ENCODE measurements at regions not wholly inside any gene's neighbourhood (a gene's known extent, or its start where the extent isn't known, plus 50 kb on each side); places are given as distances from the start of the nearest gene placed in this dataset.

- DNase-seq (ENCODE audit: low read depth in 2 of 2), result no peak
Observed at GRCh38 chr5:3362606-3362910, 233.1 kb upstream of the IRX1 start.

DNA sequence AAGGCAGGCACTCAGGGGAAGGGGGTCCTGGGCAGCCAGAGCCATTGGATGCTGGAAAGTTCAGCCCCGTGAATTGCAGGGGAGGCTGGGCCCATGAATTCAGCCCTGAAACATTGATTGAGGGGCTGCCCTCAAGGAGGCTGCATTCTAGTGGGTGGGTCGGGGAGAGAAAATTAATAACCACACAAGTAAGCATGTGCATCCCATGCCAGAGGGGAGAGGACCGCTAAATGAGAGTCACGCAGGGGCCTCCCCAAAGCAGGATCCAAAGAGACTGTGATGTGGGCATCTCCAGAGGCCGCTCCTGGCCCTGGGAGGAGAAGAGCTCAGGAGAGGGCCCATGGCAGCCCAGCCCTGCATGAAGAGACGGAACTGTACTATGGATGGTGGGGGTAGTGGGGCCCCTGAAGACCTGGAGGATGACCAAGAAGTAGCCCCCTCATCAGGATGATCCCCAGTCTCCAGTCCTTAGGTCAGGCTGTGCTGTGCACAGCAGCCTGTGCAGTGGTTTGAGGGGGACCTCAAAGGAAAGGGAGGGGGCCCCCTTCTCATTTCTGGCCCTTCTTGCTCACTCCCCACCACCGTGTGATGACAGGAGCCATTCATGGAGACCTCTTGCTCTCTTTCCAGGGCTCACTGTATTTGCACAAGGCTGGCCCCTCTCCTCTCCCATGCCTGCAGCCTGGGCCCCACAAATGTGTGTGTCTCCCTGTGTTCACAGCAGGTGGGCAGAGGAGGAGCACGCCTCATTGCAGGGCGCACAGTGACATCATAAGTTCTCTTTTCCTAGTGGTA is 233.6 kb upstream of the IRX1 start:
- no peak for DNase-seq (ENCODE audit: low read depth in 2 of 2)

DNA sequence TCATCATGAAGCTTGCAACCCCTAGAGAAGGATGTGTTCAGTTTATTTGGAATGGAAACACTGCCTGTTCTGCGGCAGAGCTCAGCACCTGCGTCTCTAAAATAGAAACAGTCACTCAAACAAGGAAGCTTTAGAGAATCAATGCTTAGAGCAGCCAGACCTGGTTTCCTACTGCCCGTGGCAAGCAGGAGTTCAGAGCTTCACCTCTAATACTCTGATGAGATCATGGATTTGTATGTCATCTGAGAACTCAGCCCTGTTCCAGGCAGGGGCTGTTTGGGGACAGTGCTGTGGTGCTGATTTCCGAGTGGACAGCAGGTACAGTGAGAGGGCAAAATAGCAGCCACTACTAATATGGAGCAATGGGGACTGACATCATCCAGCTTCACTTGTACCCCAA is 236.0 kb upstream of the IRX1 start:
- no peak for DNase-seq (ENCODE audit: low read depth in 2 of 2)

GRCh38 chr5:3357291-3357690 is 238.3 kb upstream of the IRX1 start:
- DNase-seq (ENCODE audit: low read depth in 2 of 2), result no peak

GRCh38 chr5:3356016-3356415 is 239.6 kb upstream of the IRX1 start:
- DNase-seq (ENCODE audit: low read depth in 2 of 2), result no peak

- no peak for DNase-seq (ENCODE audit: low read depth in 2 of 2)
Observed at GRCh38 chr5:3355126-3355525, 240.5 kb upstream of the IRX1 start.

- no peak for DNase-seq (ENCODE audit: low read depth in 2 of 2)
Observed at GRCh38 chr5:3354606-3355005, 241.0 kb upstream of the IRX1 start.

DNA sequence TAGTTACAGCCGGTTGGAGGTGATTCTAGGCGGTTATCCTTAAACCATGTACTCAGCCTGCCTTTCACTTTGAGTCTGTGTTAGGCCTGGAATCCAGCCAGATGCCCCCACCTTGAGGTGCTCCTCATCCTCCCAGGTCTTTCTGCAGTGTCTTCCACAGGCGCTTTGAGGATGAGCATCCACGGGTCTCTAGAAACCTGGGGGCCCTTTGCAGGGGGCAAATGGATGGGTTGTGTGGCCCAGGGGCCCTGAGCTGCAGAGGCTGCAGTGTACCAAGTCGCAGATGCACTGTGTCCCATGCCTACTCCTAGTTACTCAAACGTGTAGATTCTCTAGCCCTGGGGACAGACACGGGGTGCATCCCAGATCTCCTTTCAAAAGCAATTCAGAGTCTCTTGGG is 242.1 kb upstream of the IRX1 start:
- DNase-seq (ENCODE audit: low read depth in 2 of 2), result no peak

- no peak for DNase-seq (ENCODE audit: low read depth in 2 of 2)
Observed at GRCh38 chr5:3352711-3353110, 242.9 kb upstream of the IRX1 start.

DNA sequence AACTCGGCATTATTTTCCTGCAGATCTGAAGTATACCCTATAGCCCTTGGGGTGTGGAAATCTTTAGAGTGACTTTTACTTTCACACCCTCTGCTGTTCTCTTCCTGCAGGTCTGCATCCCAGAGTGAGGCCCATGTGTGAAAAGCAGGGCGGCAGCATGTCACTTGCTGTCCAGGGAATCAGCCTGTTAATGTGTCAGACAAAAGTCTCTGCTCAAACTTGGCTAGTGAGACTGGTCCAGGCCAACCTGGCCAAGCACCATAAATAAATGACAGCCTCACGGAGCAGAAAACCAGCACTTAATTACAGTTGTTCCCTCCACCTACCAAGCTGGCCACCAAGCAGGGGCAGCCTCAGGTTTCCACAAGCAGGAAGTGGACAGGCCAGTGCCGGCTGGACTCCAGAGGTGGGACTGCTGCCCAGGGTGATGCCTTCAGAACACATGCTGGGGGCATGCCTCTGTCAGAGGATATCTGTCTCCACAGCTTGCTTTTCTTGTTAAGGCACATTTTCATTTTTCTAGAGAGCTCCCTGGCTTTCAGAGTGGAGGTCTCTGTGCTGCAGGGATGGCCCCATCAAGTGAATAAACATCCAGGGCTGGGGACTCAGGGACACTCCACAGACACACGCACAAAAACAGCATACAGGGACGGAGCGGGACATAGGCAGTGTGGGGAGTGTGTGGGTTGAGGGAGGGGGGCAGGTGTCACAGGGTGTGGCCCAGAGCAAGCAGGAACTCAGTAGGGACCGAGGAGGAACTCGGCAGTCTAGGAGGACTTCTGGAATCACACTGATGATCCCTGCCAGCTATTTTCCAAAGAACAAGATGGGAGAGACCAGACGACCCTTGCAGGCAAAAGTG is 243.8 kb upstream of the IRX1 start:
- no peak for DNase-seq (ENCODE audit: low read depth in 2 of 2)

DNA sequence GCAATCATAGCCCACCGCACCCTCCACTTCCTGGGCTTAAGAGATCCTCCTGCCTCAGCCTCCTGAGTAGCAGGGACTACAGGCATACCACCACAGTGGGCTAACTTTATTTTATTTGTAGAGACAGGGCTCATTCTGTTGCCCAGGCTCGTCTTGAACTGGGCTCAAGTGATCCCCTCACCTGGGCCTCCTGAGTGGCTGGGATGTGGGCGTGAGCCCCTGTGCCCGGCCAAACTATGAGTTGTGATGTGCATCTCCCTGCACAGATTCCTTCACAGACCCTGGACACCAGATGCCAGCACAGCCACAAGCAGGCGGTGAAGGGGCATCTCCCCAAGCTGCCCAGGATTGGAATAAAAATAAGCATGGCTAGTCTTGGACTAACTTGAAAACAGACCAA is 244.9 kb upstream of the IRX1 start:
- no peak for DNase-seq (ENCODE audit: low read depth in 2 of 2)

DNA sequence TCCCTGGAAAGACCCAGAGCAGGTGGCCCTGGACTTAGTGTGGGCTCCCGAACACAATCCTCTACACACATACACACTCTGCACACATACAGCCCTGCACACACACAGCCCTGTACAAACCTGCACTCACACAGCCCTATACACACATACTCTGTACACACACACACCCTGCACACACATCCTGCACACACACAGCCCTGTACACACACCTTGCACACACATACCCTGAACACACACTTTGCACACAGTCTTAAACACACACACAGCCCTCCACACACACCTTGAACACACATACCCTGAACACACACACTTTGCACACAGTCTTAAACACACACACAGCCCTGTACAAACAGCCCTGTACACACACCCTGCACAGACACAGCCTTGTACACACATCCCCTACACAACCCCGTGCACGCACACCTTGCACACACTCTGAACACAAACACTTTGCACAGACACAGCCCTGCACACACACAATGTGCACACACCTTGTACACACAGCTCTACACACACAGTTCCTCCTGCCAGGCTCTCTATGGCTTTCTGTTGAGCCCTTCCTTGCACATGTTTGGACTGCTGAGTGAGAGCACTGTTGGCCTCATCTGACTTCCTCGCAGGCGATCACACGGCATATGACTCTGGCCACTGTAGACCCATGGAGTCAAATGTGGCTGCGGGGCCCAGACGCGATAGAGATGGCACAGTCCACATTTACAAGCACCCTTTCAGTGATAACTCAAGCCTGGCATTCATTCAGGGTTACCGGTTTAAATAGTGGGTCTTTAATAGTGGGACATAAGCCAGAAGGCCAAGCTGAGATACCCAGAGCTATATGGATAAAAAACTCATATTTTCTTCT is 245.7 kb upstream of the IRX1 start:
- DNase-seq (ENCODE audit: low read depth in 2 of 2), result no peak

DNA sequence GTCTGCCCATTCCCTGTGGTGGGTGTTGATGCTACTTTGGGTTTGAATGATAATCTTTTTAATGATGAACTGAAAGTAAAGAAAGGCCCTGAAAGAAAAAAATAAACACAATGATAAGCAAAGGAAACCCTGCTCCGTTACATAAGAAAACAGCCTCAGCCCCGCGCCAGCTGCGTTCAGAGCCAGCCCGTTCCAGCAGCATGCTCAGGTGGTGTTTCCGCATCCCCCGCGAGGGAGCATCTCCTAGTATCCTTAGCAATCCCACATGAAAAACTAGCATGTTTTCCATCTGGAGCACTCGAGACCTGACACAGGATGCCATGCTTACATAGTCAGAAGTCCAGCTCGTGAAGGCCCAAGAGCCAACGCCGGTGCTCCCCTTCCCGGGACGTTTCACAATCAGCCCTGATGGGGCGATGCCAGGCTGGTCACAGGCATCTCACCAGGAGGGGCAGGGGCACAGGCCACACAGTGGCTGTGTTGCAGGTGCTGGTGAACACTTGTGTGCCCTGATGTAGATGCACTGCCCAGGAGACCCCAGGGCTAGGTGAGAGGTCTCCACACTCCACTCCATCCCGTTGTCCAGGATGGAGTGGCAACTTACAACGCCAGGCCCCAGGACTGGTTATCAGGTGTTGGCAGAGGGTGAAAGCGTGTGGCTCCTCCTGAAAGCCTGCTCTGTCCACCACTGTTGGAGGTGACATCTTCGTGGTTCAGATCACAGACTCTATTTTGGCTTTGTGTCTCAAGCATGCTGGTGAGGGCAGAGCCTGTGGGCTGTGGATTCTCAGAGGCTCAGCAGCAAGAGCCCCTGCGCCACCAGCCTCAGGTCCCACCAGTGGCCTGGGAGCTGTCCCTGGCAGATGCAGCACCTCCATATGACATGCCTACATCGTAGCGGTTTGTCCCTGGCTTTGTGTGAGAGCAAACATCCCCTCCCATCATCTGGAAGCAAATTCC is 246.8 kb upstream of the IRX1 start:
- DNase-seq (ENCODE audit: low read depth in 2 of 2), result no peak

DNA sequence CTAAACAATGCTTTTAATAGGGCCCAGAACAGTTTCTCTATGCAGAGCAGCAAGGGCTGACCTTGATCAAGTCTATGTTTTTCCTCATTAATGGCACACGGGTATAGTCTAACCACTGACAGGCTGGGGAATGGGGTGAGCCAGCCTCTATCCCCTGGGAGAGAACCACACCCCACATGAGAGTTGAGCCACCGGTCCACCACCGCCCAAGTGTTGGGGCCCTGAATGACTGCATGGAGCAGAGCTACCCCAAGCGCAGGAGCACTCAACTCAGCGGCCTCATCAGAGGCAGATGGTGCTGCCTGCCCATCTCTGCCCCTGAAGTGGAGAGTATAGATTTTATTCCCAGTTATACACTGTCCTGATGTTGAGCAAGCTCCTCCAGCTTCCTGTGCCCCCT is 247.9 kb upstream of the IRX1 start:
- no peak for DNase-seq (ENCODE audit: low read depth in 2 of 2)

GRCh38 chr5:3346111-3346820 is 249.4 kb upstream of the IRX1 start:
- no peak for DNase-seq (ENCODE audit: low read depth in 2 of 2)

- no peak for DNase-seq (ENCODE audit: low read depth in 2 of 2)
Observed at GRCh38 chr5:3345195-3345594, 250.4 kb upstream of the IRX1 start.

GRCh38 chr5:3344671-3345070 is 251.0 kb upstream of the IRX1 start:
- DNase-seq (ENCODE audit: low read depth in 2 of 2), result no peak

DNA sequence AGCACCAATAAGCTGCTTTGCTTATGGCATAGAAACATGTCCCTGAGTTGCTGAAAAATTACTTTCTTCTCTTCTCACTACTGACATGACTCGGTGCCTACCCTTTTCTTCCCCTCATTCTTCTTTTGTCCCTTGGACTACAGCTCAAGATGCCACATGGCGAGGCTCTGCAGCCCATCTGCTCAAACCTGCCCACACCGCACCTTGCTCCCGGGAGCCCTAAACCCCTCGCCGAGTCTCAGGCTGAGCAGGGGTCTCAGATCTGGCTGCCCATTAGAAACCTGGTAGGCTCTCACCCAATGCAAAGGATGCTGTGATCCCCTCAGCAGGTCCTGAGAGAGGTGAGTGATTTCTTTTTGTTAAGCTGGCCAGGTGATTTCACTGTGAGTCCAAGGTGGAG is 251.7 kb upstream of the IRX1 start:
- no peak for DNase-seq (ENCODE audit: low read depth in 2 of 2)

DNA sequence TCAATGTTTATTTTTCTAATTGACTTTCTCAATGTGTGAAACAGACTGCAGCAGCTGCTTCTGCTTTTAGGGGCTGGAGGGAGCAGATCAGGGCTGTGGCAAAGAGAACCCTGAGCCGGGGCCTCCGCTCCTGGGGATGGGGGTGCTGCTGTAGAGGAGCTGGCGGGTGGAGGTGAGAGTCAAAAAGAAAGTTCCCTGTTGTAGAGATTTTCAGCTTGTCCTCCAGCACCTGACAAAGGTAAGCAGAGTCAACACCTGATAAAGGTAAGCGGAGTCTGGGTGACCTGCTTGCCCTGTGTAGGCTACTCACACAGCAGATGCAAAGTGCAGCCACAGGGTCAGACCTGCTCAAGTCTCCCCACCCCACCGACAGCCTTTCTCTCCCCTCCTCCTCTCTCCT is 252.4 kb upstream of the IRX1 start:
- no peak for DNase-seq (ENCODE audit: low read depth in 2 of 2)

DNA sequence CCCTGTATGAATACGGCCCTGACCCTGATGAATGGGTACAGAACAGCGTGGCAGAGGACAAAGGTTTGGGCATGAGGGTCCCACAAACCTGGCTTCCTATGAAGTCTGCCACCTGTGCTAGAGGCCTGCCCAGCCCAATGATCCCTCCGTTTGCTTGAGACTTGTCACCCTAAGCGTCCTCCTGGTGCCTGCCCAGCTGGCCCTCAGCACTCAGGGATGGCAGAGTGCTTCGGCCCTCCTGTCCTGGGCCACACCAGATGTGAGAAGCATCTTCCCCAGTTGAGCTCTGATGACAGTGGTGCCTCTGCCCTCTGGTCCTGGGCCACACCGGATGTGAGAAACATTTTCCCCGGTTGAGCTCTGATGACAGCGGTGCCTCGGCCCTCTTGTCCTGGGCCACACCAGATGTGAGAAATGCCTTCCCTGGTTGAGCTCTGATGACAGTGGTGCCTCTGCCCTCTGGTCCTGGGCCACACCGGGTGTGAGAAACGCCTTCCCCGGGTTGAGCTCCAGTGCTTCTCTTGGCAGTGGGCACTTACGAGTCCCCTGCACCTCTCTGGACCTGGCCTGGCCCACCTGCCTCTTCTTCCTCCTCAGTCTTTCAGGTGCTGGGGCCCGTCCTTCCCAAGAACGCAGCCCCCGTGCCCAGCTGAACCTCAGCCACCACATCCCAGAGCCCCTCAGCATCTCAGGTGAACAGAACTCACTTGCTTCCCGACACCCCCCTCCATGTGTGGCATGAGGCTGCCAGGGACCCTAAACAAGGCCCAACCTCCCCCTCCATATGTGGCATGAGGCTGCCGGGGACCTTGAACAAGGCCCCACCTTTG is 253.1 kb upstream of the IRX1 start:
- no peak for DNase-seq (ENCODE audit: low read depth in 2 of 2)
